ENCODE measurements at regions not wholly inside any gene's neighbourhood (a gene's known extent, or its start where the extent isn't known, plus 50 kb on each side); places are given as distances from the start of the nearest gene placed in this dataset.

DNA sequence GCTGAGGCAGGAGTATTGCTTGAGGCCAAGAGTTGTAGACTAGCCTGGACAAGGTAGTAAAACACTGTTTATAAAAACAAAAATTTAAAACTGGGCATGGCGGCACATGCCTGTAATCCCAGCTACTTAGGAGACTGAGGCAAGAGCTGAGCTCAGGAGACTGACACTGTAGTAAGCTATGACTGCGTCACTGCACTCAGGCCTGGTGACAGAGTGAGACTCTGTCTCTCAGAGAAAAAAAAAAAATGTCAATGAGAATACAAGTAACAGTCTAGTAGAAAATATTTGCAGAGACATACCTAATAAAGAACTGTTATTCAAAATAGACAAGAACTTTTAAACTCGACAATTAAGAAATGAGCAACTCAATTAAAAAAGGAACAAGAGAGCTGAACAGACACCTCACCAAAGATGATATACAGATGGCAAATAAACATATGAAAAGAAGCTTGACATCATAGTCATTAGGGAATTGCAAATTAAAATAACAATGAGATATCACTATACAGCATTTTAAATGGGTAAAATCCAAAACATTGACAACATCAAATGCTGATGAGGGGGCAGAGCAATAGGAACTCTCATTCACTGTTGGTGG, 624.3 kb upstream of the ZEB2 start:
- TF ChIP-seq, protein P1, sequence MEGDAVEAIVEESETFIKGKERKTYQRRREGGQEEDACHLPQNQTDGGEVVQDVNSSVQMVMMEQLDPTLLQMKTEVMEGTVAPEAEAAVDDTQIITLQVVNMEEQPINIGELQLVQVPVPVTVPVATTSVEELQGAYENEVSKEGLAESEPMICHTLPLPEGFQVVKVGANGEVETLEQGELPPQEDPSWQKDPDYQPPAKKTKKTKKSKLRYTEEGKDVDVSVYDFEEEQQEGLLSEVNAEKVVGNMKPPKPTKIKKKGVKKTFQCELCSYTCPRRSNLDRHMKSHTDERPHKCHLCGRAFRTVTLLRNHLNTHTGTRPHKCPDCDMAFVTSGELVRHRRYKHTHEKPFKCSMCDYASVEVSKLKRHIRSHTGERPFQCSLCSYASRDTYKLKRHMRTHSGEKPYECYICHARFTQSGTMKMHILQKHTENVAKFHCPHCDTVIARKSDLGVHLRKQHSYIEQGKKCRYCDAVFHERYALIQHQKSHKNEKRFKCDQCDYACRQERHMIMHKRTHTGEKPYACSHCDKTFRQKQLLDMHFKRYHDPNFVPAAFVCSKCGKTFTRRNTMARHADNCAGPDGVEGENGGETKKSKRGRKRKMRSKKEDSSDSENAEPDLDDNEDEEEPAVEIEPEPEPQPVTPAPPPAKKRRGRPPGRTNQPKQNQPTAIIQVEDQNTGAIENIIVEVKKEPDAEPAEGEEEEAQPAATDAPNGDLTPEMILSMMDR (conservative IDR thresholded peaks at IDR 0.05; ENCODE audit: low read depth, low read length) = no peak
- no peak for DNase-seq (ENCODE audit: low read depth)
- no peak overlapping the region for H3K4me3 ChIP-seq (ENCODE audit: low read length)

DNA sequence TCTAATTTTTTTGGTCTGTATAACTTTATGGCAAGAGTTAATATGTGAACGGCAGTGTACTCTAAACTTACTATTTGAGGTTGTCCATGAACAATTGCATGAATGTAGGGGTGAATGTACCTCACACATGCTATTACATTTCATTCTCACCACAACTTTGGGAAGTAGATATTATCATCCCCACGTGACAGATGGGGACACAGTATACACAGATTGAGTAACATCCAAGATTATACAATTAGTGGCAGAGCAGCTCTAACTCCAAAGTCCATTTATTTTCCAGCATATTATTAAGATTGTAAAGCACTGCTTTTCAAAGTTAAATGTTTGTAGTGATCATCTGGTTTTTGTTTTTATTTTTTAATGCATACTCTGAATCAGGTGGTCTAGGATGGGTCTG, 622.1 kb upstream of the ZEB2 start:
- no peak overlapping the region for H3K4me3 ChIP-seq (ENCODE audit: low read length)
- DNase-seq (ENCODE audit: low read depth) = no peak
- TF ChIP-seq, protein P1 (conservative IDR thresholded peaks at IDR 0.05; ENCODE audit: low read depth, low read length) = no peak

DNA sequence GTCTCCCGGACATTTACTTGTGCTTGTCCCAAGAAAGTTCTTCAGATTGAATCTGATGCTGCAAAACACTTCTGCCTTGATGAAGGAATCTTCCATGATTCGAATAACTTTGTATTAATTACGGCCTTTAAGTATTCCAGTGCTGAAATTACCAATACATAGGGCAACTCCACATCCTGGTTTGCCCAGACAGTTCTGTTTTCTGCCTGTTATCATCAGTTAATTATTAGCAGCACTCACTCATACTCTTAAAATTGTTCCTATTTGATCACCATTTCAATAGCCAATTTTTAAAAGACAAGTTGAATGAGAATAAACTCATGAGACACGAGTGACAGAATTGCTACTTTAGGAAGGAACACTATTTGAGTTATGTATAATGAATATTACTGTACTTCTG, 620.7 kb upstream of the ZEB2 start:
- TF ChIP-seq, protein P1 (conservative IDR thresholded peaks at IDR 0.05; ENCODE audit: low read depth, low read length) = no peak
- DNase-seq (ENCODE audit: low read depth) = no peak
- H3K4me3 ChIP-seq (ENCODE audit: low read length) = no peak overlapping the region

DNA sequence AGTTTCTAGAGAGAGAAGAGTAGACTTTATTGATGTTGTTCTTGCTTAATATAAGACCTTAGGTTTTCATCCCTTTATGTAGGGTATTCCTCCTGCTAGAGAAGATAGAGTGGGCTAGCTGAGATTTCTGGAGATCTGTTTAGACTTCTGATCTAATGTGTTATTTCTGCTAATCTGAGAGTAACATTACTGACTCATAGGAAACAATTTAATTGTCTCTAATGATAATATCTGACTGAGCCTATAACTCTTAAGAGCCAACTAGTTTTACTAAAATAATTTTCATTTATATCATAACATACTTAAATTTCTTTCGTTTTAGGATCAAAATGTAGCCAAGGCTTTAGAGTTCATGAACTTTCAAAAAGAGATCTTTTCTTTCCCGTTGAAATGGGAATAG, 618.7 kb upstream of the ZEB2 start:
- DNase-seq (ENCODE audit: low read depth) = no peak
- TF ChIP-seq, protein P1 (conservative IDR thresholded peaks at IDR 0.05; ENCODE audit: low read depth, low read length) = no peak
- no peak overlapping the region for H3K4me3 ChIP-seq (ENCODE audit: low read length)

DNA sequence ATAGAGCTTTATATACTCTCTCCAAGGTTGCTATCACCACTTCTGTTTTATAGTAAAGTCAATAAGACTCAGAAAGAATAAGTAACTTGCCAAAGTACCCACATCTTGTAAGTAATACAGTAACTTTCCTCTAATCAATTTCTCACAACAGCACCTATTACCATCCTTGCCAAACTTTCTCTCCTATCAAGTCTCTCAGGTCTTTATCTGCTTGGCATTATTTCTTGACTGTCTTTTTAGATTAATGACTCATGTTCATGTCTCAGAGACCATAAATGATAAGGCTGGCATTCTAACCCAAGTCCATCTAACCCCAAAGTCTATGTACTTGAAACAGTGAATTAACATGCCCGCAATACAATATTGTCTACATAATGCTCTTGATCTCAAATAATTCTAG, 618.0 kb upstream of the ZEB2 start:
- DNase-seq (ENCODE audit: low read depth) = no peak
- no peak overlapping the region for H3K4me3 ChIP-seq (ENCODE audit: low read length)
- TF ChIP-seq, protein P1 (conservative IDR thresholded peaks at IDR 0.05; ENCODE audit: low read depth, low read length) = no peak

DNA sequence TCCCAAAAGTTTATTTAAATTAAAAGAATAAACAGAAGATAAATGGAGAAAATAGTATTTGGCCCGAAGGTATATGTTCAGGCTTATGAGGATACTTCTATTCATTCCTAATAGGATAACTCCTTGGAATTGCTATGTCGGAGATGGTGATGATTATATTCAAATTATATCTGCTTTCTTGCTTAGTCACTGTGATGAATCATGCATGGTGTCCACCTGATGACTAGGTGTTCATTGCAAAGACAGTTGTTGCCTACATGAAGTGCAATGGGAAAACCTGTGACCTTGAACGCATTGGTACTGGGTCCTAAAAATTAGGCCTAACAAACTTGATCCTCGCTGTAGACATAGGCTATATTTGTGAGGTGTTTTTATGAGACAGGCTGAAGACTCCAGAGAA, 617.3 kb upstream of the ZEB2 start:
- DNase-seq (ENCODE audit: low read depth) = no peak
- TF ChIP-seq, protein P1 (conservative IDR thresholded peaks at IDR 0.05; ENCODE audit: low read depth, low read length) = no peak
- H3K4me3 ChIP-seq (ENCODE audit: low read length) = no peak overlapping the region

DNA sequence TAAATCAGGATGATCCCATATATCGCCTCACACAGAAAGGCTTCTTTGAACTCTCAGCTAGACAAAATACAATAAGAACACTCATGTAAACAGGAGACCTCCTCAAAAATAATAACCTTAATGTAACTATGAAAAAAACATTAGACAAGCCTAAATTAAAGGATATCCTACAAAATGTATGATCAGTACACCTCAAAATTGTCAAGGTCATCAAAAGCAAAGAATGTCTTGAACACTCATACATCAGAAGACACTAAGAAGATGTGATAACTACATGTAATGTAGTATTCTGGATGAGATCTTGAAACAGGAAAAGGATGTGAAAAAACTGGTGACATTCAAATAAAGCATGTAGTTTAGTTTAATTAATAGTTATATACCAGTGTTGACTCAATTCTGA, 616.8 kb upstream of the ZEB2 start:
- TF ChIP-seq, protein P1 (conservative IDR thresholded peaks at IDR 0.05; ENCODE audit: low read depth, low read length) = no peak
- no peak overlapping the region for H3K4me3 ChIP-seq (ENCODE audit: low read length)
- DNase-seq (ENCODE audit: low read depth) = no peak
